SU-DHL-6 (cell line): ENCODE measurements at regions not wholly inside any gene's neighbourhood (a gene's known extent, or its start where the extent isn't known, plus 50 kb on each side); places are given as distances from the start of the nearest gene placed in this dataset.

Experiments used
- EZH2phosphoT487 ChIP-seq: fragments of 200-600 bp; sonication (generic), shearing (Covaris generic); conservative IDR thresholded peaks from 2 replicates; pipeline ENCODE4 v1.6.1; 2018; ENCODE audit warnings: mild to moderate bottlenecking, antibody characterized with exemption, low read length, moderate library complexity, mixed read lengths
- TF ChIP-seq, protein P1 (sequence below): fragments of 200-600 bp; sonication (generic); IDR thresholded peaks from one replicate; pipeline ENCODE4 v1.5.1; 2017; ENCODE audit warnings: antibody characterized with exemption, mild to moderate bottlenecking, low read length, moderate library complexity; ENCODE audit not compliant: insufficient read depth, poor library complexity, severe bottlenecking

DNA sequence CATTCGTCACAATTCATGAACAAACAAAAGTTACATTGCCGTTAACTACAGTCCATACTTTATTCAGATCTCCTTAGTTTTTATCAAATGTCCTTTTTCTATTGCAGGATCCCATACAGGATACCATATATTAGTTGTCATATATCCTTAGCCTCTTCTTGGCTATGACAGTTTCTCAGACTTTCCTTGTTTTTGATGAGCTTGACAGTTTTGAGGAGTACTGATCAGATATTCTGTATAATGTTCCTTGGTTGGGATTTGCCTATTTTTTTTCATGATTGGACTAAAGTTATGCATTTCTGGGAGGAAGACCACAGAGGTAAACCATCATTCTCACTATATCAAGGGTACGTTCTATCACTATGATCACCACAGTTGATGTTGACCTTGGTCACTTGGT is 1627.4 kb upstream of the C9orf72 start:
- TF ChIP-seq, protein P1, sequence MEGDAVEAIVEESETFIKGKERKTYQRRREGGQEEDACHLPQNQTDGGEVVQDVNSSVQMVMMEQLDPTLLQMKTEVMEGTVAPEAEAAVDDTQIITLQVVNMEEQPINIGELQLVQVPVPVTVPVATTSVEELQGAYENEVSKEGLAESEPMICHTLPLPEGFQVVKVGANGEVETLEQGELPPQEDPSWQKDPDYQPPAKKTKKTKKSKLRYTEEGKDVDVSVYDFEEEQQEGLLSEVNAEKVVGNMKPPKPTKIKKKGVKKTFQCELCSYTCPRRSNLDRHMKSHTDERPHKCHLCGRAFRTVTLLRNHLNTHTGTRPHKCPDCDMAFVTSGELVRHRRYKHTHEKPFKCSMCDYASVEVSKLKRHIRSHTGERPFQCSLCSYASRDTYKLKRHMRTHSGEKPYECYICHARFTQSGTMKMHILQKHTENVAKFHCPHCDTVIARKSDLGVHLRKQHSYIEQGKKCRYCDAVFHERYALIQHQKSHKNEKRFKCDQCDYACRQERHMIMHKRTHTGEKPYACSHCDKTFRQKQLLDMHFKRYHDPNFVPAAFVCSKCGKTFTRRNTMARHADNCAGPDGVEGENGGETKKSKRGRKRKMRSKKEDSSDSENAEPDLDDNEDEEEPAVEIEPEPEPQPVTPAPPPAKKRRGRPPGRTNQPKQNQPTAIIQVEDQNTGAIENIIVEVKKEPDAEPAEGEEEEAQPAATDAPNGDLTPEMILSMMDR, result no peak
- TF ChIP-seq EZH2phosphoT487, result no peak
